Tibial artery (tissue), 4 donors: ENCODE measurements at regions not wholly inside any gene's neighbourhood (a gene's known extent, or its start where the extent isn't known, plus 50 kb on each side); places are given as distances from the start of the nearest gene placed in this dataset.

Experiments used
- DNase-seq, 2 donors: peaks; one replicate each; pipeline ENCODE4 v3.0.0-alpha.2; 2019
- H3K27ac ChIP-seq, 2 donors: fragments of 200-600 bp; sonication (generic) in 1 of 2; 1 replicate in 1 of 2; 2 replicates in 1 of 2; pipeline ENCODE4 v1.5.1; 2018 to 2019; ENCODE audit warnings: mild to moderate bottlenecking in 1 of 2
- H3K27me3 ChIP-seq, 2 donors: fragments of 200-600 bp; sonication (generic) in 1 of 2; one replicate each; pipeline versions ENCODE4 v1.5.1 to v1.6.0; 2016 to 2019
- H3K36me3 ChIP-seq, 3 donors: fragments of 200-600 bp; sonication (generic) in 2 of 3; one replicate each; pipeline ENCODE4 v1.5.1; 2016 to 2019; ENCODE audit warnings: mild to moderate bottlenecking in 2 of 3
- H3K4me1 ChIP-seq, 4 donors: fragments of 200-600 bp; sonication (generic) in 2 of 4; 1 replicate in 3 of 4; 2 replicates in 1 of 4; pipeline ENCODE4 v1.5.1; 2016 to 2019
- H3K4me3 ChIP-seq, 2 donors: fragments of 200-600 bp; sonication (generic) in 1 of 2; 1 replicate in 1 of 2; 2 replicates in 1 of 2; pipeline ENCODE4 v1.5.1; 2018 to 2019; ENCODE audit warnings: mild to moderate bottlenecking in 2 of 2
- H3K9me3 ChIP-seq, 3 donors: fragments of 200-600 bp; sonication (generic) in 1 of 3; one replicate each; pipeline ENCODE4 v1.5.1; 2016 to 2019
- intact Hi-C: fragments of 100-400 bp; cut with DNase I; formaldehyde crosslinking; loops from one replicate; pipeline ENCODE4 v1.15.0; 2023; ENCODE audit warnings: low total_unique reads
- TF ChIP-seq, protein P1 (sequence below), 2 experiments: fragments of 200-600 bp in 1 of 2; fragments of 450-650 bp in 1 of 2; IDR thresholded peaks; one replicate each; pipeline ENCODE4 v1.5.1; 2017 to 2019; ENCODE audit warnings: antibody characterized with exemption in 2 of 2, mild to moderate bottlenecking in 1 of 2, moderate library complexity in 1 of 2

DNA sequence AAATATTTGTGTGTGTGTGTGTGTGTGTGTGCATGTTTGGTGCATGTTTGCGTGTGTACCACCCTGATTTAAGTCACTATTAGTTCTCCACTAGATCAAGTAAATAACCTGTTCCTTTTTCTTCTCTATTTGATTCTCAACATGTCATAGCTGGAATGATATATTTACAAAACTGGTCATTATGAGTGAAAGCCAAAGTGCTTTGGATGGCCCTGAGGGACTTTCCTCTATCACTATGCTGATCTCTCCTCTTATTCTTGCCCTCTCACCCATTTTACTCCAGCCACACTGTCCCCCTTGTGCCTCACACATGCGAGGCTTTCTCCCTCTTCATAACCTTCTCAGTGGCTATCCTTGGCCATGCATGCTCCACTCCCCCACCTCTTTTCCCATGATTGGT lies 144.6 kb upstream of the NMUR2 start:
- no peak overlapping the region for H3K27ac ChIP-seq
- no peaks in the 10 kb centered on the region for H3K9me3 ChIP-seq
- no peaks in the 10 kb centered on the region for H3K27me3 ChIP-seq
- intact Hi-C loops = no loop called here
- no peak for DNase-seq
- no peaks in the 10 kb centered on the region for H3K4me1 ChIP-seq
- no peaks in the 10 kb centered on the region for H3K36me3 ChIP-seq
- TF ChIP-seq, protein P1, sequence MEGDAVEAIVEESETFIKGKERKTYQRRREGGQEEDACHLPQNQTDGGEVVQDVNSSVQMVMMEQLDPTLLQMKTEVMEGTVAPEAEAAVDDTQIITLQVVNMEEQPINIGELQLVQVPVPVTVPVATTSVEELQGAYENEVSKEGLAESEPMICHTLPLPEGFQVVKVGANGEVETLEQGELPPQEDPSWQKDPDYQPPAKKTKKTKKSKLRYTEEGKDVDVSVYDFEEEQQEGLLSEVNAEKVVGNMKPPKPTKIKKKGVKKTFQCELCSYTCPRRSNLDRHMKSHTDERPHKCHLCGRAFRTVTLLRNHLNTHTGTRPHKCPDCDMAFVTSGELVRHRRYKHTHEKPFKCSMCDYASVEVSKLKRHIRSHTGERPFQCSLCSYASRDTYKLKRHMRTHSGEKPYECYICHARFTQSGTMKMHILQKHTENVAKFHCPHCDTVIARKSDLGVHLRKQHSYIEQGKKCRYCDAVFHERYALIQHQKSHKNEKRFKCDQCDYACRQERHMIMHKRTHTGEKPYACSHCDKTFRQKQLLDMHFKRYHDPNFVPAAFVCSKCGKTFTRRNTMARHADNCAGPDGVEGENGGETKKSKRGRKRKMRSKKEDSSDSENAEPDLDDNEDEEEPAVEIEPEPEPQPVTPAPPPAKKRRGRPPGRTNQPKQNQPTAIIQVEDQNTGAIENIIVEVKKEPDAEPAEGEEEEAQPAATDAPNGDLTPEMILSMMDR (IDR thresholded peaks at IDR 0.05) = no peak
- H3K4me3 ChIP-seq = no peak overlapping the region

DNA sequence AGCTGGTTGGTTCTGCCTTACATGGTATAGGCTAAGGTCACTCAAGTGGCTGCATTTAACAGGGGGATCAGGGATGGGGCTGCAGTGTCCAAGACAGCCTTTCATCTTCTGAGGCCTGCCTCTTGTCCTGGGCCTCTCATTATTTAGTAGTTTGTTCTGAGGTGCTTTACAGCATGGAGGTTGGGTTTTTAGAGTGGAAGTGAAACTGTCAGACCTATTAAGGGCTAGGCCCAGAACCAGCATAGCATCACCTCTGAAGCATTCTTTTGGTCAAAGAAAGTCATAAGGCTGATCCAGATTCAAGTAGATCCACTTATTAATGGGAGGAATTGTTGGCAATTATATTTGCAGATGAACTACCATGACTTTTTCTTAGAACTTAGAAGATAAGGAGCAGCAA lies 146.0 kb upstream of the NMUR2 start:
- Histone ChIP-seq H3K4me3 (no peak overlapping the region), H3K27me3 (no peaks in the 10 kb centered on the region), H3K27ac (no peak overlapping the region), H3K36me3 (no peaks in the 10 kb centered on the region), H3K9me3 (no peaks in the 10 kb centered on the region), H3K4me1 (peaks cover 0 to 2% (median under 1%) of the 10 kb centered on the region in 4 donors)
- intact Hi-C loops = no loop called here
- no peak for DNase-seq
- TF ChIP-seq, protein P1 (IDR thresholded peaks at IDR 0.05) = no peak

DNA sequence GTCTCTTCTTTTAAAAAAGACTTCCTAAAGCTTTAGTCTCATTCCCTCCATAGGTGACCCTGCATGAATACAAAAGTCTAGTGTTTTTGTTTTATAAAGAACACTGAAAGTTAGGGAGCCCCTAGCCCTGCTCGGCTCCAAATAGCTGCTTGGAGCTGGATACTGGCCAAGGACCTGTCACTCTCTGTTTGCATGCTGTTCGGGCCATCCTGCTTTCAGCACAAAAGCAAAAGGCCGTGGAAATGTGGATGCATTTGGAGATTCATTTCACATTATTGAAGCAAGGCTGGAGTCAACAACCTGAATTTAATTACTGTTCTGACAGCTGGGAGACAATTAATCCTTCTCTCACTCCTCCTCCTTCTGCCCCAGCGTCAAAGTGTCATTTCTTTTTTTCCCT lies 151.7 kb upstream of the NMUR2 start:
- TF ChIP-seq, protein P1 (IDR thresholded peaks at IDR 0.05) = no peak
- intact Hi-C loops = no loop called here
- DNase-seq = no peak

DNA sequence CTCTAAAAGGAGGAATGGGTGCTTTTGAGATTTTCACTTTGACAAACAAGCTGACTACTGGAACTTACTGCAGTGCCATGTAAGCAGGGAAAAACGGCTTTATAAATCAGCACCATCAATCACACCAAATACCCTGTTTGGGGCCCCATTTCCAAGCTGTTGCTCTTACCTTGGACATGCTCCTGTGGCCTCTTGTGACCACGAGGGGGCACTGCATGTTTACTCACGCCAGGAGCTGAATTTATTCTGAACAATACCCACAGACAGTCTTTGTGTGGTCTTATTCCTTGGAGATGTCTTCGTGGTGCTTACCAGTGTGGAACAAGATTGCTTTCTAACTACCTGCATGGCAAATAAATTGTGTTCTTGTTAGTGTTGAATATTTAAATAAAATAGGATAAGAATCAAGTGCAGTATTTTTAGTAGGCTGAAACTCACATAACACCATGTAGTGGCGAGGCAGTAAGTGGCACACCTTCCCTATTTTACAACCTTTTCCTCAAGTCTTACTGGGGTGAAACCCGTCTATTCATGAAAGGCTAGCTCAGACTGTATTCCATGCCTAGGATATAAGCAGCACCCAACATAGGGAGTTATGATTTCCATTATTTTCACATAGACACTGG lies 155.5 kb upstream of the NMUR2 start:
- intact Hi-C loops = loop anchor here (10.0 kb wide), 1 partner anchor 584 kb away; no protein-coding TSS in a partner anchor
- DNase-seq = peak; percentile 31 to 70
- TF ChIP-seq, protein P1 (IDR thresholded peaks at IDR 0.05) = peak; percentile 73 to 84
- H3K36me3 ChIP-seq = no peaks in the 10 kb centered on the region
- H3K9me3 ChIP-seq = no peaks in the 10 kb centered on the region
- no peak overlapping the region for H3K4me3 ChIP-seq
- H3K27ac ChIP-seq = no peak overlapping the region
- H3K27me3 ChIP-seq = no peaks in the 10 kb centered on the region
- H3K4me1 ChIP-seq = peaks cover 0 to 27% (median 2%) of the 10 kb centered on the region in 4 donors

More for the DNA sequence above, 151.7 kb upstream of the NMUR2 start:
- peaks cover 0 to 20% (median 2%) of the 10 kb centered on the region in 4 donors for H3K4me1 ChIP-seq
- H3K27me3 ChIP-seq = no peaks in the 10 kb centered on the region
- H3K36me3 ChIP-seq = no peaks in the 10 kb centered on the region
- H3K27ac ChIP-seq = no peak overlapping the region
- H3K9me3 ChIP-seq = no peaks in the 10 kb centered on the region
- H3K4me3 ChIP-seq = no peak overlapping the region

DNA sequence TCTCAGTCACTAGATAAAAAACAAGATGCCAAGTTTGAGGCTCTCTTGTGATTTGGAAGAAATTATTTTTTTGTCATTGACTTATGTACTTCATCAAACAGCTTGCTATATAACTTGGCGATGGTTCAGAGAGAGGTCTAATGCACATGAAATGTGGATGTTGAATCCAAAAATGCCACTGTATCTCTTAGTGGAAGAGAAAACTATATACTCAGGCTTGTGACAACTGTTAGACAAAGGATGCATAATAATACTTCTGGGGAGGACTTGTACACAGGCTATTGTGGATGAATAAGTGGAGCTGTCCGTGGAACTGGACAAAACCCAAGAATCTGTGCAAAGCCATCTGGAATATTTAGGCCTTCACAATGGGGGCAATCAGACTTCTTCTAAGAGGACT lies 162.9 kb upstream of the NMUR2 start:
- intact Hi-C loops = loop anchor here (10.0 kb wide), 1 partner anchor 577 kb away; no protein-coding TSS in a partner anchor
- Histone ChIP-seq H3K27ac (no peak overlapping the region), H3K4me1 (no peaks in the 10 kb centered on the region), H3K9me3 (no peaks in the 10 kb centered on the region), H3K36me3 (no peaks in the 10 kb centered on the region), H3K4me3 (no peak overlapping the region), H3K27me3 (no peaks in the 10 kb centered on the region)
- TF ChIP-seq, protein P1 (IDR thresholded peaks at IDR 0.05) = no peak
- DNase-seq = no peak
